CD4-positive, alpha-beta memory T cell (primary cell): ENCODE measurements at regions not wholly inside any gene's neighbourhood (a gene's known extent, or its start where the extent isn't known, plus 50 kb on each side); places are given as distances from the start of the nearest gene placed in this dataset.

ENCODE experiments used
- CTCF ChIA-PET: fragments of 350-600 bp; sonication (Branson Sonifier 250); formaldehyde crosslinking; loops from one replicate; lab custom pipeline; 2021; ENCODE audit warnings: inconsistent platforms; ENCODE audit not compliant: partially characterized antibody; lab: Charles Lee
- POLR2A ChIA-PET: fragments of 350-600 bp; sonication (Branson Sonifier 250); formaldehyde crosslinking; loops from one replicate; lab custom pipeline; 2021; ENCODE audit not compliant: partially characterized antibody; lab: Charles Lee
- DNase-seq, 5 donors: peaks; one replicate each; pipeline versions ENCODE4 v3.0.0 to v3.0.0-alpha.2; 2020 to 2022; ENCODE audit warnings: mixed read lengths in 1 of 5
- H3K27ac ChIP-seq: one replicate; pipeline ENCODE4 v1.7.0; 2013; ENCODE audit warnings: low read depth, low read length
- H3K27me3 ChIP-seq: 2 replicates; pipeline ENCODE4 v1.7.0; 2013; ENCODE audit warnings: mild to moderate bottlenecking, low read length, moderate library complexity; ENCODE audit not compliant: insufficient read depth
- H3K36me3 ChIP-seq: 2 replicates; pipeline ENCODE4 v1.7.0; 2013; ENCODE audit warnings: mild to moderate bottlenecking, low read length, moderate library complexity; ENCODE audit not compliant: insufficient read depth
- H3K4me1 ChIP-seq: 2 replicates; pipeline ENCODE4 v1.7.0; 2013; ENCODE audit warnings: mild to moderate bottlenecking, low read length, moderate library complexity; ENCODE audit not compliant: insufficient read depth
- H3K4me3 ChIP-seq, 2 donors: one replicate each; pipeline ENCODE4 v1.7.0; 2013; ENCODE audit warnings: low read length in 2 of 2, mild to moderate bottlenecking in 1 of 2
- H3K9me3 ChIP-seq, 2 donors: one replicate each; pipeline ENCODE4 v1.7.0; 2013; ENCODE audit warnings: low read length in 2 of 2, control low read depth in 1 of 2; ENCODE audit not compliant: control insufficient read depth in 1 of 2
- H3K27ac Mint-ChIP-seq, 7 donors: one replicate each; pipeline ENCODE4 v1.8.0; 2020 to 2021; ENCODE audit warnings: mixed read lengths in 7 of 7, mild to moderate bottlenecking in 6 of 7, inconsistent platforms in 3 of 7, moderate library complexity in 3 of 7
- H3K27me3 Mint-ChIP-seq, 2 donors: one replicate each; pipeline ENCODE4 v1.8.0; 2020 to 2021; ENCODE audit warnings: mixed read lengths in 2 of 2
- H3K36me3 Mint-ChIP-seq, 2 donors: one replicate each; pipeline ENCODE4 v1.8.0; 2020 to 2021; ENCODE audit warnings: mixed read lengths in 2 of 2, inconsistent platforms in 1 of 2, mild to moderate bottlenecking in 1 of 2
- H3K4me1 Mint-ChIP-seq, 4 donors: one replicate each; pipeline ENCODE4 v1.8.0; 2020 to 2021; ENCODE audit warnings: mixed read lengths in 4 of 4, mild to moderate bottlenecking in 1 of 4
- H3K4me3 Mint-ChIP-seq, 8 donors: one replicate each; pipeline ENCODE4 v1.8.0; 2020 to 2021; ENCODE audit warnings: mixed read lengths in 8 of 8, mild to moderate bottlenecking in 7 of 8, moderate library complexity in 6 of 8, inconsistent platforms in 3 of 8
- H3K9me3 Mint-ChIP-seq, 8 donors: one replicate each; pipeline ENCODE4 v1.8.0; 2020 to 2021; ENCODE audit warnings: mixed read lengths in 8 of 8, mild to moderate bottlenecking in 5 of 8, inconsistent platforms in 3 of 8, moderate library complexity in 1 of 8
- intact Hi-C: fragments of 100-400 bp; cut with micrococcal nuclease; formaldehyde crosslinking; loops from one replicate; pipeline ENCODE4 v1.15.1; 2023

DNA sequence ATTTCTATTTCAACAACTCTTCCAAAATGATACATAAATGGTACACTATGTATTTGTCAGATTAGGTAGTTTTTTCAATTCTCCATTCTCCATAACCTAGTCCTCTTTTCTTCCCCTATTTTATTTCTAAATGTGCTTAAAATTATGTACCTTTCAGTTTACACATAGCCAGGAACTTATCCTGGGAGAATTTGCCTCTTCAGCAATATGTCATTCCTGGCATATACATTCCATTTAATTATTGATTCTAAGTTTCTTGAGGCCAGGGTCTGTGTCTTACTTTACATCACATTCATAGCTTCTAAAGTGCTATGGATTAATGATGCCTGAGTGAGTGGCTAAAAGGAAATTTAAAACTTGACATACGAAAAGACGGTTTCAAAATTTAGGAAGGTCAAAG is 199.8 kb downstream of the PDGFRA start:
- H3K27me3 Mint-ChIP-seq: peaks cover 4 to 5% of the 10 kb centered on the region in 2 donors

DNA sequence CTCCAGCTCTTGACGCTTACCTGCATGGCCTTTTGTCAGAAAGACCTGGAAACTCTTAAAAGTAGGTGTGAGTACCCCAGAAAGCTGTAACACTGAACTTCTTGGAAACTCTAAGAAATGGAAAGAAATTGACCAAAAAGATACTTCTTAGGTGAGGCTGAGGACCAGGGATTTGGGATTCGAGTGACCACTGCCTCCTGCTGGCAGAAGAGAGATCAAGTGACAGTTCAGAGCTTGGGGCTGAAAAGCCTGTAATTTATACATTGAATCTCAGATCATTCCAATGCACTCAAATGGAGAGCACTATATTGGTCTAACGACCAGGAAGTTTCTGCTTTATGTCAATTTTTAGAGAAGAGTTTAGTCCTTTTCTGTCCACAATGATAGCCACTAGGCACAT is 204.6 kb downstream of the PDGFRA start:
- H3K4me1 ChIP-seq: no peaks in the 10 kb centered on the region
- H3K27ac ChIP-seq: no peak overlapping the region
- H3K27me3 ChIP-seq: no peaks in the 10 kb centered on the region
- intact Hi-C loops: no loop called here
- H3K36me3 ChIP-seq: no peaks in the 10 kb centered on the region
- CTCF ChIA-PET: no interaction called here
- H3K4me3 Mint-ChIP-seq: no peak overlapping the region
- H3K27me3 Mint-ChIP-seq: peaks cover 3 to 6% of the 10 kb centered on the region in 2 donors
- no peak for DNase-seq
- no peak overlapping the region for H3K27ac Mint-ChIP-seq
- no peak overlapping the region for H3K4me3 ChIP-seq
- no peaks in the 10 kb centered on the region for H3K36me3 Mint-ChIP-seq
- no peaks in the 10 kb centered on the region for H3K4me1 Mint-ChIP-seq
- POLR2A ChIA-PET: no interaction called here
- peaks cover 0 to 4% (median 0%) of the 10 kb centered on the region in 8 donors for H3K9me3 Mint-ChIP-seq
- H3K9me3 ChIP-seq: no peaks in the 10 kb centered on the region

More for the DNA sequence above, 199.8 kb downstream of the PDGFRA start:
- H3K27me3 ChIP-seq: no peaks in the 10 kb centered on the region
- no peaks in the 10 kb centered on the region for H3K36me3 Mint-ChIP-seq
- H3K27ac ChIP-seq: no peak overlapping the region
- no peak overlapping the region for H3K4me3 Mint-ChIP-seq
- H3K9me3 Mint-ChIP-seq: peaks cover 0 to 2% (median 0%) of the 10 kb centered on the region in 8 donors
- no peak for DNase-seq
- CTCF ChIA-PET: no interaction called here
- intact Hi-C loops: no loop called here
- no peaks in the 10 kb centered on the region for H3K4me1 ChIP-seq
- H3K4me3 ChIP-seq: no peak overlapping the region
- no peaks in the 10 kb centered on the region for H3K4me1 Mint-ChIP-seq
- H3K27ac Mint-ChIP-seq: no peak overlapping the region
- POLR2A ChIA-PET: no interaction called here
- H3K9me3 ChIP-seq: no peaks in the 10 kb centered on the region
- no peaks in the 10 kb centered on the region for H3K36me3 ChIP-seq

DNA sequence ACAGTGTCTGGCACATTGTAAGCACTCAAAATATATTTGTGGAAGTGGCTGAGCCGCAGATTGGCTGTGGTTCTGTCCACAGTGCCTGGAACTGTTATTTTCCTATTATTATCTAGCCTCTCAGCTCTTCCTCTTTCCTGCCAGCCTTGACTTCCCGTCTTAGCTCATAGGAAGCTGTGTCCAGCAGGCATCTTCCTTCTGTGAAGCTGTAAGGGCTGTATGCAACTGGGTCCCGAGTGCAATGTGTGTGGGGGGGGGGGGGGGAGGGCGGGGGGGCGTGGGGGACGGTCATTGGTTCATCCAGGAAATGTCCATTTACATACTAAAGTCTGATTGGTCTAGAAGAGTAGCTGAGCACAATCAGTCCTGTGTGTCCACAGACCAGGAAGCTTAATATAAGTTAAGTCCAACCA is 210.7 kb downstream of the PDGFRA start:
- Histone ChIP-seq H3K4me3 (no peak overlapping the region), H3K27me3 (no peaks in the 10 kb centered on the region), H3K27ac (no peak overlapping the region), H3K36me3 (no peaks in the 10 kb centered on the region), H3K4me1 (no peaks in the 10 kb centered on the region), H3K9me3 (no peaks in the 10 kb centered on the region)
- intact Hi-C loops: loop anchor here (2.0 kb wide), 1 partner anchor 121 kb away; no protein-coding TSS in a partner anchor
- Mint-ChIP-seq H3K36me3 (no peaks in the 10 kb centered on the region), H3K4me3 (no peak overlapping the region), H3K4me1 (no peaks in the 10 kb centered on the region), H3K9me3 (peaks cover 0 to 4% (median 0%) of the 10 kb centered on the region in 8 donors), H3K27ac (no peak overlapping the region), H3K27me3 (peaks cover 1 to 9% of the 10 kb centered on the region in 2 donors)
- DNase-seq: no peak
- CTCF ChIA-PET: no interaction called here
- POLR2A ChIA-PET: interaction anchor here (0.7 kb wide), 1 partner anchor 219 kb away, joined by 3 read pairs; no protein-coding TSS in a partner anchor

DNA sequence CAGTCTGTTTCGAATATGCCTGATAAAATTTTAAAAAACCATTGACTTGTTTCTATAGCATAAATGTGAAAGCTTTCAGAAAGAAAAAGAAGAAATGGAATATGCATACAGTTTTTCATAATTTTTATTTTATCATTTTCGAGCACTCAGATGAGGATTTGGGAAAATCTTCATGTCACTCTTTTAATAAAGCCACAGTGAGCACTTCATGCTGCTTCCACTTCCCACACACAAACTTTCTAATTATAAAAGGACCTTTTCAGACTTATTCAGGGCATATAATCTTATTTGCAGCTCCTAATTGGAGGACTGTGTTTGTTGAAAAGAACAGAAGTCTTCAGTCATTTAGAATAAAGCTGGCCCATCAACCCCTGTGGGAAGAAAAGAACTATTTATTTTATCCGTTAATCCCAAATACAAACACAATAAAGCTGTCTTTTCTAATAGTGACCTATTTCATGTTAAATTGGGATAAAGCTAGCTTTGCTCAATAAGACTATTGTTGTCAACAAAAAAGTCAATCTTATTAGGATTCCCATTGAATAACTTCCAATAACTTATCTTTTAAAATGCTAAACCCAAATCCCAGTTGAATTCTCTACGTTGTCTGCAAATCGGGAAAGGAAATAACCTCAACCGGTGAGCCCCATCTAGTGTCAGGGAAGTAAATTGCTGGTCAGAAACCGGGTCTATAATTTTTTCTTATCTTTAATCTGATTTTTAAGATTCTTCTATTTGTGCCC is 211.5 kb downstream of the PDGFRA start:
- H3K27me3 Mint-ChIP-seq: peaks cover 1 to 12% of the 10 kb centered on the region in 2 donors
- H3K4me1 Mint-ChIP-seq: no peaks in the 10 kb centered on the region
- H3K4me3 Mint-ChIP-seq: no peak overlapping the region
- ChIA-PET CTCF (no interaction called here), POLR2A (no interaction called here)
- H3K27me3 ChIP-seq: no peaks in the 10 kb centered on the region
- no peak overlapping the region for H3K27ac ChIP-seq
- H3K9me3 Mint-ChIP-seq: peaks cover 0 to 4% (median 0%) of the 10 kb centered on the region in 8 donors
- DNase-seq: no peak
- H3K4me3 ChIP-seq: no peak overlapping the region
- no peaks in the 10 kb centered on the region for H3K4me1 ChIP-seq
- H3K27ac Mint-ChIP-seq: no peak overlapping the region
- intact Hi-C loops: loop anchor here (2.0 kb wide), 1 partner anchor 122 kb away; no protein-coding TSS in a partner anchor
- no peaks in the 10 kb centered on the region for H3K9me3 ChIP-seq
- H3K36me3 Mint-ChIP-seq: no peaks in the 10 kb centered on the region
- no peaks in the 10 kb centered on the region for H3K36me3 ChIP-seq

GRCh38 chr4:54445866-54446265 is 211.9 kb upstream of the KIT start:
- H3K4me3 Mint-ChIP-seq: no peak overlapping the region
- no peak overlapping the region for H3K4me3 ChIP-seq
- H3K27me3 ChIP-seq: no peaks in the 10 kb centered on the region
- ChIA-PET POLR2A (no interaction called here), CTCF (no interaction called here)
- peaks cover 0 to 30% (median 20%) of the 10 kb centered on the region in 8 donors for H3K9me3 Mint-ChIP-seq
- no peaks in the 10 kb centered on the region for H3K4me1 ChIP-seq
- no peaks in the 10 kb centered on the region for H3K36me3 ChIP-seq
- H3K27ac ChIP-seq: no peak overlapping the region
- no peak for DNase-seq
- no peaks in the 10 kb centered on the region for H3K36me3 Mint-ChIP-seq
- peaks cover 0 to 5% of the 10 kb centered on the region in 2 donors for H3K27me3 Mint-ChIP-seq
- no peak overlapping the region for H3K27ac Mint-ChIP-seq
- no peaks in the 10 kb centered on the region for H3K4me1 Mint-ChIP-seq
- intact Hi-C loops: no loop called here
- no peaks in the 10 kb centered on the region for H3K9me3 ChIP-seq

GRCh38 chr4:54446581-54446980 is 211.2 kb upstream of the KIT start:
- Mint-ChIP-seq H3K27me3 (peaks cover 0 to 5% of the 10 kb centered on the region in 2 donors), H3K36me3 (no peaks in the 10 kb centered on the region), H3K4me3 (no peak overlapping the region), H3K9me3 (peaks cover 0 to 31% (median 20%) of the 10 kb centered on the region in 8 donors), H3K27ac (no peak overlapping the region), H3K4me1 (no peaks in the 10 kb centered on the region)
- Histone ChIP-seq H3K27me3 (no peaks in the 10 kb centered on the region), H3K9me3 (no peaks in the 10 kb centered on the region), H3K36me3 (no peaks in the 10 kb centered on the region), H3K27ac (no peak overlapping the region), H3K4me1 (no peaks in the 10 kb centered on the region), H3K4me3 (no peak overlapping the region)
- POLR2A ChIA-PET: no interaction called here
- DNase-seq: no peak
- intact Hi-C loops: no loop called here
- CTCF ChIA-PET: no interaction called here

- Histone ChIP-seq H3K9me3 (no peaks in the 10 kb centered on the region), H3K4me3 (no peak overlapping the region), H3K27me3 (no peaks in the 10 kb centered on the region), H3K4me1 (no peaks in the 10 kb centered on the region), H3K27ac (no peak overlapping the region), H3K36me3 (no peaks in the 10 kb centered on the region)
- no peak for DNase-seq
- intact Hi-C loops: no loop called here
- ChIA-PET CTCF (no interaction called here), POLR2A (no interaction called here)
- peaks cover 0 to 31% (median 21%) of the 10 kb centered on the region in 8 donors for H3K9me3 Mint-ChIP-seq
- H3K4me1 Mint-ChIP-seq: no peaks in the 10 kb centered on the region
- H3K27ac Mint-ChIP-seq: no peak overlapping the region
- no peaks in the 10 kb centered on the region for H3K36me3 Mint-ChIP-seq
- no peak overlapping the region for H3K4me3 Mint-ChIP-seq
- H3K27me3 Mint-ChIP-seq: peaks cover 0 to 5% of the 10 kb centered on the region in 2 donors
These were observed 210.5 kb upstream of the KIT start for GRCh38 chr4:54447304-54447703.
